H1 (cell line): ENCODE measurements at regions not wholly inside any gene's neighbourhood (a gene's known extent, or its start where the extent isn't known, plus 50 kb on each side); places are given as distances from the start of the nearest gene placed in this dataset.

Source experiments
- CTCF ChIA-PET: fragments of 300-600 bp; sonication (Branson Sonifier 250); formaldehyde crosslinking; loops from one replicate; lab custom pipeline; 2021; ENCODE audit not compliant: partially characterized antibody; lab: Charles Lee
- POLR2A ChIA-PET: fragments of 300-600 bp; sonication (Branson Sonifier 250); formaldehyde crosslinking; loops from one replicate; lab custom pipeline; 2021; ENCODE audit warnings: inconsistent platforms; ENCODE audit not compliant: partially characterized antibody; lab: Charles Lee
- DNase-seq, 2 experiments: peaks; one replicate each; pipeline versions ENCODE4 v3.0.0 to v3.0.0-alpha.2; 2010 to 2022; ENCODE audit warnings: low spot score in 2 of 2, low read depth in 1 of 2, mixed read lengths in 1 of 2
- FAIRE-seq: peaks from 2 replicates; lab custom pipeline; 2011; peaks lifted over from hg19 to GRCh38; lab: Jason Lieb, UNC
- H2AFZ ChIP-seq: 2 replicates; pipeline ENCODE4 v1.8.1; 2012; ENCODE audit warnings: low read length, inconsistent platforms
- H2AK5ac ChIP-seq: 2 replicates; pipeline ENCODE4 v1.6.1; 2013; ENCODE audit warnings: low read depth, low read length
- H2BK120ac ChIP-seq: replicated peaks from 2 replicates; pipeline ENCODE3; 2013; ENCODE audit warnings: low read depth, low read length, inconsistent platforms
- H2BK12ac ChIP-seq: 2 replicates; pipeline ENCODE4 v1.6.1; 2013; ENCODE audit warnings: low read depth, low read length
- H2BK15ac ChIP-seq: 2 replicates; pipeline ENCODE4 v1.6.1; 2013; ENCODE audit warnings: low read length
- H2BK20ac ChIP-seq: 2 replicates; pipeline ENCODE4 v1.6.1; 2013; ENCODE audit warnings: low read length
- H2BK5ac ChIP-seq: 2 replicates; pipeline ENCODE4 v1.6.1; 2013; ENCODE audit warnings: low read depth, low read length
- H3K14ac ChIP-seq: 2 replicates; pipeline ENCODE4 v1.6.1; 2013; ENCODE audit warnings: inconsistent platforms; ENCODE audit not compliant: insufficient read length
- H3K18ac ChIP-seq: 2 replicates; pipeline ENCODE4 v1.6.1; 2013; ENCODE audit warnings: low read length; ENCODE audit errors: extremely low read depth
- H3K23ac ChIP-seq: 2 replicates; pipeline ENCODE4 v1.6.1; 2013; ENCODE audit warnings: inconsistent platforms; ENCODE audit not compliant: insufficient read length
- H3K23me2 ChIP-seq: 2 replicates; pipeline ENCODE4 v1.6.1; 2013; ENCODE audit warnings: low read depth, low read length
- H3K27ac ChIP-seq: 2 replicates; pipeline ENCODE4 v1.6.1; 2011; ENCODE audit warnings: low read depth, low read length, inconsistent platforms
- H3K27me3 ChIP-seq, 4 experiments: replicated peaks in 1 of 4; 1 replicate in 1 of 4; 2 replicates in 3 of 4; pipeline versions ENCODE4 v1.6.1 to v1.8.1; 2011 to 2013; ENCODE audit warnings: low read length in 3 of 4, mild to moderate bottlenecking in 3 of 4, inconsistent platforms in 2 of 4, mixed read lengths in 2 of 4, moderate library complexity in 1 of 4; ENCODE audit not compliant: control insufficient read depth in 3 of 4, insufficient read depth in 3 of 4; ENCODE audit errors: extremely low read depth in 1 of 4
- H3K36me3 ChIP-seq, 4 experiments: 2 replicates each; pipeline versions ENCODE4 v1.6.1 to v1.8.1; 2011 to 2013; ENCODE audit warnings: mild to moderate bottlenecking in 4 of 4, low read length in 3 of 4, moderate library complexity in 2 of 4, control low read depth in 1 of 4, inconsistent platforms in 1 of 4; ENCODE audit not compliant: insufficient read depth in 4 of 4, control insufficient read depth in 2 of 4
- H3K4ac ChIP-seq: replicated peaks from 2 replicates; pipeline ENCODE3; 2013; ENCODE audit warnings: low read length, low read depth, mixed read lengths, inconsistent platforms; ENCODE audit not compliant: insufficient read length
- H3K4me1 ChIP-seq, 4 experiments: replicated peaks in 1 of 4; 1 replicate in 1 of 4; 2 replicates in 3 of 4; pipeline versions ENCODE4 v1.6.1 to v1.8.1; 2011 to 2013; ENCODE audit warnings: low read length in 3 of 4, inconsistent platforms in 2 of 4, mixed read lengths in 1 of 4; ENCODE audit not compliant: insufficient read depth in 4 of 4, control insufficient read depth in 3 of 4
- H3K4me2 ChIP-seq, 2 experiments: 2 replicates each; pipeline versions ENCODE4 v1.6.1 to v1.8.1; 2011 to 2013; ENCODE audit warnings: low read depth in 2 of 2, low read length in 2 of 2, control low read depth in 1 of 2, inconsistent platforms in 1 of 2, mild to moderate bottlenecking in 1 of 2; ENCODE audit not compliant: insufficient read depth in 1 of 2
- H3K4me3 ChIP-seq, 4 experiments: fragments of 200-600, 300-600 bp in 1 of 4; sonication (generic), shearing (Covaris generic), sonication (Bioruptor Twin) in 1 of 4; 2 replicates each; pipeline versions ENCODE4 v1.5.1 to v1.8.1; 2011 to 2016; ENCODE audit warnings: low read length in 4 of 4, low read depth in 3 of 4, control low read depth in 2 of 4, inconsistent platforms in 2 of 4, mild to moderate bottlenecking in 2 of 4, mixed read lengths in 1 of 4, moderate library complexity in 1 of 4; ENCODE audit not compliant: insufficient read depth in 2 of 4; ENCODE audit errors: extremely low read depth in 1 of 4
- H3K56ac ChIP-seq: replicated peaks from 2 replicates; pipeline ENCODE3; 2013; ENCODE audit warnings: low read depth, mild to moderate bottlenecking, mixed read lengths, low read length, inconsistent platforms; ENCODE audit not compliant: insufficient read length
- H3K79me1 ChIP-seq: 2 replicates; pipeline ENCODE4 v1.6.1; 2013; ENCODE audit warnings: low read depth, low read length, control low read depth
- H3K79me2 ChIP-seq, 2 experiments: 2 replicates each; pipeline versions ENCODE4 v1.6.1 to v1.8.1; 2012 to 2013; ENCODE audit warnings: low read length in 2 of 2, mild to moderate bottlenecking in 2 of 2, inconsistent platforms in 1 of 2; ENCODE audit not compliant: insufficient read depth in 2 of 2, control insufficient read depth in 1 of 2
- H3K9ac ChIP-seq, 4 experiments: replicated peaks in 1 of 4; 1 replicate in 1 of 4; 2 replicates in 3 of 4; pipeline versions ENCODE4 v1.6.1 to v1.8.1; 2011 to 2013; ENCODE audit warnings: low read depth in 3 of 4, low read length in 3 of 4, control low read depth in 2 of 4, mild to moderate bottlenecking in 2 of 4, moderate library complexity in 2 of 4, inconsistent platforms in 1 of 4; ENCODE audit errors: extremely low read depth in 1 of 4
- H3K9me3 ChIP-seq, 2 experiments: 2 replicates each; pipeline versions ENCODE4 v1.6.1 to v1.8.1; 2012 to 2013; ENCODE audit warnings: mild to moderate bottlenecking in 2 of 2, moderate library complexity in 2 of 2, control low read depth in 1 of 2, inconsistent platforms in 1 of 2, low read depth in 1 of 2, low read length in 1 of 2, mixed read lengths in 1 of 2; ENCODE audit not compliant: insufficient read depth in 2 of 2
- H4K20me1 ChIP-seq, 2 experiments: replicated peaks in 1 of 2; 2 replicates each; pipeline versions ENCODE3 to v1.8.1; 2011 to 2013; ENCODE audit warnings: inconsistent platforms in 2 of 2, low read length in 2 of 2, mild to moderate bottlenecking in 1 of 2; ENCODE audit not compliant: insufficient read depth in 2 of 2, control insufficient read depth in 1 of 2
- H4K5ac ChIP-seq: 2 replicates; pipeline ENCODE4 v1.6.1; 2013; ENCODE audit warnings: low read length, low read depth, mixed read lengths, inconsistent platforms; ENCODE audit not compliant: insufficient read length
- H4K8ac ChIP-seq: 2 replicates; pipeline ENCODE4 v1.8.0; 2013; ENCODE audit warnings: mild to moderate bottlenecking, moderate library complexity, low read length, inconsistent platforms; ENCODE audit not compliant: insufficient read depth; ENCODE audit errors: extremely low read depth
- H4K91ac ChIP-seq: replicated peaks from 2 replicates; pipeline ENCODE3; 2013; ENCODE audit warnings: low read length, mixed read lengths, inconsistent platforms; ENCODE audit not compliant: insufficient read length
- BRCA1 ChIP-seq: IDR thresholded peaks from 2 replicates; pipeline ENCODE4 v1.6.1; 2012; ENCODE audit warnings: low read depth, low read length, improper control_type of control experiment
- CHD1 ChIP-seq: IDR thresholded peaks from 2 replicates; pipeline ENCODE4 v1.6.1; 2012; ENCODE audit warnings: low read depth, low read length, improper control_type of control experiment
- HDAC6 ChIP-seq: IDR thresholded peaks from one replicate; pipeline ENCODE4 v1.7.1; 2012; ENCODE audit warnings: low read depth, mild to moderate bottlenecking, inconsistent platforms, low read length, moderate library complexity
- USF2 ChIP-seq: IDR thresholded peaks from 2 replicates; pipeline ENCODE4 v1.6.1; 2011; ENCODE audit warnings: low read length, improper control_type of control experiment
- WGBS, 2 experiments: shearing (Covaris generic) in 1 of 2; methylation state at CpG; one replicate each; pipeline versions ENCODE4 v1.1.6 to v1.1.7; 2013 to 2015; ENCODE audit warnings: low lambda C conversion rate in 2 of 2, mixed read lengths in 2 of 2, inconsistent platforms in 1 of 2, low coverage in 1 of 2, missing lambda C conversion rate in 1 of 2; ENCODE audit not compliant: insufficient replicate concordance in 2 of 2, insufficient coverage in 1 of 2, insufficient read length in 1 of 2; ENCODE audit errors: extremely low coverage in 1 of 2, missing lambda C conversion rate in 1 of 2; 5-methylcytosine and 5-hydroxymethylcytosine counted together

DNA sequence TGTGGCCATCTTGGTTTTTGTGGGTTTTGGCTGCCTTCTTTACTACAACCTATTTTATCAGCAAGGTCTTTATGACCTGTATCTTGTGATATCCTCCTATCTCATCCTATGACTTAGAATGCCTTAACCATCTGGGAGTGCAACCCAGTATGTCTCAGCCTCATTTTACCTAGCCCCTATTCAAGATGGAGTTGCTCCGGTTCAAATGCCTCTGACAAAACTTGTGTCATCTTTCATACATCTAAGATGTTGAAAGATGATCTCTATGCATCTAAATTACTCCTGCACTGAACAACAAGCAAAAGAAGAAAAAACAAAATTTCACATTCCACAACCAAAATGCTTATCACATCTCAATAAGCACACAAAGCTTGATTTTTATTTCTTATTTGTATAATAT is 129.5 kb upstream of the CNR1 start:
- no peak overlapping the region for H2BK20ac ChIP-seq
- H3K27me3 ChIP-seq: no peaks in the 10 kb centered on the region
- H2BK15ac ChIP-seq: no peak overlapping the region
- no peaks in the 10 kb centered on the region for H3K36me3 ChIP-seq
- no peak overlapping the region for H3K18ac ChIP-seq
- H3K4ac ChIP-seq: no peak overlapping the region
- CTCF ChIA-PET: interaction anchor here (0.6 kb wide), 1 partner anchor 81 kb away, joined by 3 read pairs; no protein-coding TSS in a partner anchor
- H2AK5ac ChIP-seq: no peak overlapping the region
- no peak overlapping the region for H2BK5ac ChIP-seq
- no peak overlapping the region for H2BK120ac ChIP-seq
- no peak overlapping the region for H2BK12ac ChIP-seq
- no peaks in the 10 kb centered on the region for H3K79me2 ChIP-seq
- TF ChIP-seq HDAC6: no peak
- no peak for TF ChIP-seq USF2
- no peak for TF ChIP-seq BRCA1
- TF ChIP-seq CHD1: no peak
- TF ChIP-seq, all 59 proteins: peak for 0
- WGBS, 2 experiments: 89% methylated on average over 1 of the region's 1 CpG; no CpG with 5 or more reads in 1 of the 2 experiments
- Histone ChIP-seq H4K91ac (no peak overlapping the region), H3K23me2 (no peaks in the 10 kb centered on the region), H4K8ac (no peak overlapping the region), H3K9ac (no peak overlapping the region), H3K56ac (no peak overlapping the region), H3K4me3 (no peak overlapping the region), H3K4me1 (0 out of 7 replicates have a peak, but pooled peaks cover 0 to 2% (median 0%) of the 10 kb centered on the region in 4 experiments), H4K20me1 (no peaks in the 10 kb centered on the region), H3K14ac (no peak overlapping the region), H3K79me1 (no peaks in the 10 kb centered on the region), H3K4me2 (no peak overlapping the region), H3K9me3 (no peaks in the 10 kb centered on the region), H2AFZ (no peak overlapping the region), H4K5ac (no peak overlapping the region), H3K27ac (no peak overlapping the region), H3K23ac (no peak overlapping the region)
- POLR2A ChIA-PET: no interaction called here
- no peak for DNase-seq
- FAIRE-seq: no peak
